ENCODE measurements at regions not wholly inside any gene's neighbourhood (a gene's known extent, or its start where the extent isn't known, plus 50 kb on each side); places are given as distances from the start of the nearest gene placed in this dataset.

DNA sequence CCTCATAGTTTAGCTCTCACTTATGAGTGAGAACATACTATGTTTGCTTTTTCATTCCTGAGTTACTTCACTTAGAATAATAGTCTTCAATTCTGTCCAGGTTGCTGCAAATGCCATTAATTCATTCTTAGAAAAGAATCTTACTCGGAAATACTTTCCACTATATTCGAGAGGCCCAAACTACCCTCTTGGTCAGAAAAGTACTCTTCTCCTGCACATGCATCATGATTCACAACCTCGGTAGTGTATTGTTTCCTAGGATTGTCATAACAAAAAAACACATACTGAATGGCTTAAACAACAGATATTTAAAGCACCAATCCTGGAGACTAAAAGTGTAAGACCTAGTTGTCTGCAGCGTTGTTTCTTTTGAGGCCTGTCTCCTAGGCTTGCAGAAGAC, 364.0 kb upstream of the SLC14A2 start:
- no peaks in the 10 kb centered on the region for H3K27me3 ChIP-seq (ENCODE audit: control insufficient read depth in 1 of 2, insufficient read depth in 2 of 2, low read length in 2 of 2)
- H3K4me3 ChIP-seq (ENCODE audit: low read depth in 1 of 2, low read length in 2 of 2), result no peak overlapping the region
- H3K9me3 ChIP-seq (ENCODE audit: low read length), result no peaks in the 10 kb centered on the region
- no peak overlapping the region for H3K9ac ChIP-seq (ENCODE audit: low read length)
- H3K27ac ChIP-seq (ENCODE audit: low read depth, low read length), result no peak overlapping the region
- peaks cover 27% of the 10 kb centered on the region for H3K4me1 ChIP-seq (ENCODE audit: insufficient read depth, low read length)
- H3K36me3 ChIP-seq (ENCODE audit: insufficient read depth, low read length), result no peaks in the 10 kb centered on the region

DNA sequence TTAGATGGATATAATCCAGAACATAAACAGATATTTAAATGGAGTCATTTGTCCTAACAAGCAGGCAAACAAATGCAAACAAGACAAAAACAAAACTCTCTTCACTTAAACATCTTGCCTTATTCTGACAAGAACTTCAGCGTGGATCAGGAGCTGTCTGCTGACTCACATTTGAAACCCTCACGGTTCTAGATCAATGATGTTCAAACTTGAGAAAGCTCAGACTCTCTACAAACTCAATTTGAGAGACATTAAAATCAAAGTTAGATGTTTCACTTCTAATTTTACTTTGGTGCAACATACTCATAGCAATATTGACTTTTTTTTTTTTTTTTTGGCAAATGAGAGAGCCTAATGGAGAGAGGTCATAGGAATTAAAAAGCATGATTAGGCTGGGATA, 362.8 kb upstream of the SLC14A2 start:
- H3K36me3 ChIP-seq (ENCODE audit: insufficient read depth, low read length), result no peaks in the 10 kb centered on the region
- no peak overlapping the region for H3K4me3 ChIP-seq (ENCODE audit: low read depth in 1 of 2, low read length in 2 of 2)
- H3K4me1 ChIP-seq (ENCODE audit: insufficient read depth, low read length), result peaks cover 26% of the 10 kb centered on the region
- no peaks in the 10 kb centered on the region for H3K9me3 ChIP-seq (ENCODE audit: low read length)
- no peaks in the 10 kb centered on the region for H3K27me3 ChIP-seq (ENCODE audit: control insufficient read depth in 1 of 2, insufficient read depth in 2 of 2, low read length in 2 of 2)
- H3K9ac ChIP-seq (ENCODE audit: low read length), result no peak overlapping the region
- H3K27ac ChIP-seq (ENCODE audit: low read depth, low read length), result no peak overlapping the region

DNA sequence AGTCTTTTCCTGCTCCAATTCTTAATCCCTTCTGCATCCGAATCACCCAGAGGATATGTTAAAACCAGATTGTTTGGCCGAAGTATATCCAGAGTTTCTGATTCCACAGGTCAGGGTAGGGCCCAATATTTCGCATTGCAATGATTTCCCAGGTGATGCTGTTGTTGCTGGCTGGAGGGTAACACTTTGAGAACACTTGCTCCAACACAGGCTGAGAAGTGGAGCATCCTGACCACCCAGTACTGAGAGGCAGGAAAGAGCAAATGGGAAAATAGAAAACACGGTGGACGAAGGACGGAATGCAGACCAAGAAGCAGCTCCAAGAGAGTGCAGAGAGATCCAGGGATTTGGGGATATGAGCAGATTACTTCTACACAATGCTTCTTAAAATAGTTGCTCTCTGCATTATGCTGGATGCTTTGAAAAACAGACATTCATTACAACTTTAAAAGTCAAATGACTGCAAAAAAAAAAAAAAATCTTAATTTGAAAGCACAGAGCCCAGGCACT, 362.2 kb upstream of the SLC14A2 start:
- peaks cover 19% of the 10 kb centered on the region for H3K4me1 ChIP-seq (ENCODE audit: insufficient read depth, low read length)
- no peaks in the 10 kb centered on the region for H3K36me3 ChIP-seq (ENCODE audit: insufficient read depth, low read length)
- H3K9me3 ChIP-seq (ENCODE audit: low read length), result no peaks in the 10 kb centered on the region
- H3K27ac ChIP-seq (ENCODE audit: low read depth, low read length), result no peak overlapping the region
- H3K27me3 ChIP-seq (ENCODE audit: control insufficient read depth in 1 of 2, insufficient read depth in 2 of 2, low read length in 2 of 2), result no peaks in the 10 kb centered on the region
- H3K4me3 ChIP-seq (ENCODE audit: low read depth in 1 of 2, low read length in 2 of 2), result no peak overlapping the region
- H3K9ac ChIP-seq (ENCODE audit: low read length), result no peak overlapping the region

DNA sequence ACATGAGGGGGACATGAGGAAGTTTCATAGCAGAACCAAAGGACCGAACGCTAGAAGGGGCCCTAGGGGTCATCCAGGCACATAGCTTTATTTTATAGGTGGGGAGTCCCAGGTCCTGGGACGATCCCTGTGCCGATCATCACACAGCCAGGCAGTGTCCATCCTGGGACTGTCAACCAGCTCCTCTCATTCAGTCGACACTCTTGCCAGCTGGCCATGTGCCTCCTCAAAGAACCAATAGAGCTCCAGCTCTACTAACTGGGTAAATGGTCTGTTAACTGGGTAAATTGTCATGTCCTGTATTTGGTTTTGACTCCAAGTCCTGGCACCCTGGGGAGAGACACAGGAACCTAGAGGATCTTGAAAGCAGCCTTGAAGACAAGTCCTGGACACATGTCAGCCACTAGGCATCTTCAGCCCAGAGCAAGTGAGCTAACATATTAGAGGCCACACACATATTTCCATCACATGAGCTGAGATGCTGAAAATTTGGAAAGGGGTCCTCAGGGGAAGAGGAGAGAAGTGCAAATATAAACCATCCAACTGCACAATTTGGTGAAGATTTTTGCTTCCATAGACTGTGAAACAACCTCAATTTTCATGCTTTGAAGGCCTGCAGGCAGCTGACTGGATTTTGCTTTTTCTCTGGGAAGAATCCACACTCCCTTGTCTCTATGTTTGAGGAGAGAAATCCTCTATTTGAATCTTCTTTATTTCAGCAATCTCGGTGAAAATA, 361.1 kb upstream of the SLC14A2 start:
- Histone ChIP-seq H3K36me3 (ENCODE audit: insufficient read depth, low read length) (no peaks in the 10 kb centered on the region), H3K4me3 (ENCODE audit: low read depth in 1 of 2, low read length in 2 of 2) (no peak overlapping the region), H3K4me1 (ENCODE audit: insufficient read depth, low read length) (peaks cover 10% of the 10 kb centered on the region), H3K9ac (ENCODE audit: low read length) (no peak overlapping the region), H3K27ac (ENCODE audit: low read depth, low read length) (no peak overlapping the region), H3K9me3 (ENCODE audit: low read length) (no peaks in the 10 kb centered on the region), H3K27me3 (ENCODE audit: control insufficient read depth in 1 of 2, insufficient read depth in 2 of 2, low read length in 2 of 2) (no peaks in the 10 kb centered on the region)

DNA sequence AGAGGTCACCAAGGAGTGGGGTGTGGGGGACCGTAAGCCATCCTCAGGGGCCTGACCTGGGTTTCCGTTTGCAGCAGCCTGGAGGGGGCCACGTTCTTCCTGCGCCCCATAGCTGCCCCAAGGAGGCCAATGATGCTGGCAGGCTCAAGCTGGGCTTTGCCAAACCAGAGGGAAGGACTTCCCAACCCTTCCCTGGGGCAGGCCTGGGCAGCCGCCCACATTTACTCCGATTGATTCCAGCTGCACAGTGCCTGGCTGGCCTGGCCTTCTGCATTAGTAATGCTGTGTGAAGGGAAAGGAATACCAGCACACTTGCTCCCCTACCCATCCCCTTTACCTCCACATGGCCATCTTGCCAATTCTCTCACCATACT, 360.6 kb upstream of the SLC14A2 start:
- no peaks in the 10 kb centered on the region for H3K27me3 ChIP-seq (ENCODE audit: control insufficient read depth in 1 of 2, insufficient read depth in 2 of 2, low read length in 2 of 2)
- H3K36me3 ChIP-seq (ENCODE audit: insufficient read depth, low read length), result no peaks in the 10 kb centered on the region
- peaks cover 10% of the 10 kb centered on the region for H3K4me1 ChIP-seq (ENCODE audit: insufficient read depth, low read length)
- peak overlapping the region; percentile 42 for H3K27ac ChIP-seq (ENCODE audit: low read depth, low read length)
- H3K9ac ChIP-seq (ENCODE audit: low read length), result no peak overlapping the region
- H3K4me3 ChIP-seq (ENCODE audit: low read depth in 1 of 2, low read length in 2 of 2), result no peak overlapping the region
- no peaks in the 10 kb centered on the region for H3K9me3 ChIP-seq (ENCODE audit: low read length)

GRCh38 chr18:45255197-45255890, 359.9 kb upstream of the SLC14A2 start:
- Histone ChIP-seq H3K4me1 (ENCODE audit: insufficient read depth, low read length) (peaks cover 10% of the 10 kb centered on the region), H3K27me3 (ENCODE audit: control insufficient read depth in 1 of 2, insufficient read depth in 2 of 2, low read length in 2 of 2) (no peaks in the 10 kb centered on the region), H3K36me3 (ENCODE audit: insufficient read depth, low read length) (no peaks in the 10 kb centered on the region), H3K4me3 (ENCODE audit: low read depth in 1 of 2, low read length in 2 of 2) (no peak overlapping the region), H3K9me3 (ENCODE audit: low read length) (no peaks in the 10 kb centered on the region), H3K27ac (ENCODE audit: low read depth, low read length) (peak overlapping the region; percentile 42), H3K9ac (ENCODE audit: low read length) (no peak overlapping the region)

- Histone ChIP-seq H3K4me3 (ENCODE audit: low read depth in 1 of 2, low read length in 2 of 2) (no peak overlapping the region), H3K36me3 (ENCODE audit: insufficient read depth, low read length) (no peaks in the 10 kb centered on the region), H3K4me1 (ENCODE audit: insufficient read depth, low read length) (peaks cover 8% of the 10 kb centered on the region), H3K9ac (ENCODE audit: low read length) (no peak overlapping the region), H3K27ac (ENCODE audit: low read depth, low read length) (no peak overlapping the region), H3K27me3 (ENCODE audit: control insufficient read depth in 1 of 2, insufficient read depth in 2 of 2, low read length in 2 of 2) (no peaks in the 10 kb centered on the region), H3K9me3 (ENCODE audit: low read length) (no peaks in the 10 kb centered on the region)
Observed at GRCh38 chr18:45260125-45260524, 355.2 kb upstream of the SLC14A2 start.

DNA sequence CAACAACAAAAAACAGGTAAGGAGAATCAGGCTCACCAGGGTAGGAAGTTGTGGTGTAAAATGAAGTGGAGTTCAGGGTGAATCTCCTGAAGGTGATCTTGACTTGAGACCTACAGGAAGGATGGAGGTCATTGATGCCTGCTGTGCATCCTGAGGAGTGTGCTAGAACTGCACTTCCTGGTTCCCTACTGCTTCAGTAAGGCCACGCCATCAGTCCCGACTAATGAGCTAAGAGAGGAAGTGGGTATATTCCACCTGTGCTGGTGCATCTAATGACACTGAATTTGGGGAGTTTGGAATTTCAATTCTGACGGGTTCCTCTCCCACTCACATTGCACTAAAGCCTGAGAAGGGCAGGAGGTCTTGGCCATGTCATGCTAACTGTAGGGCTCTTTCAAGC, 349.3 kb upstream of the SLC14A2 start:
- no peaks in the 10 kb centered on the region for H3K27me3 ChIP-seq (ENCODE audit: control insufficient read depth in 1 of 2, insufficient read depth in 2 of 2, low read length in 2 of 2)
- H3K9me3 ChIP-seq (ENCODE audit: low read length), result no peaks in the 10 kb centered on the region
- H3K4me1 ChIP-seq (ENCODE audit: insufficient read depth, low read length), result no peaks in the 10 kb centered on the region
- no peaks in the 10 kb centered on the region for H3K36me3 ChIP-seq (ENCODE audit: insufficient read depth, low read length)
- no peak overlapping the region for H3K9ac ChIP-seq (ENCODE audit: low read length)
- H3K4me3 ChIP-seq (ENCODE audit: low read depth in 1 of 2, low read length in 2 of 2), result no peak overlapping the region
- no peak overlapping the region for H3K27ac ChIP-seq (ENCODE audit: low read depth, low read length)

DNA sequence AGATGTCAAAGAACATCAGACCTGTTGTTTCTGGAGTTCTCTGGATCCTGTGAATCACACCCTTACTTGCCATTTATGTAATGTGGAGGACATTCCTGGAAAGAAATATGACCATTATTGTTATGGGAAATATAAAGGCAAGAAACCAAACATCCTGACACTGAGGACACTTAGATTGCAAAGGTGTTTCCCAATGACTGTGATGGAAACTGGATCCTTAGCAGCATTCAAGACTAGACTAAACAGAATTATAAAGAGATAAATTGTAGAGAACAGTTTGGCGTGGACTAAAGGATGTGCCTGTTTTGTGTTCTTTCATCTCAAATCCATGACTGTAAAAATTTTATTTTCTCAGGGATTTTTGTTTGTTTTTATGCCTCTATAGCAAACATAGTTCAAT, 347.7 kb upstream of the SLC14A2 start:
- Histone ChIP-seq H3K27me3 (ENCODE audit: control insufficient read depth in 1 of 2, insufficient read depth in 2 of 2, low read length in 2 of 2) (no peaks in the 10 kb centered on the region), H3K9ac (ENCODE audit: low read length) (no peak overlapping the region), H3K9me3 (ENCODE audit: low read length) (no peaks in the 10 kb centered on the region), H3K4me1 (ENCODE audit: insufficient read depth, low read length) (no peaks in the 10 kb centered on the region), H3K36me3 (ENCODE audit: insufficient read depth, low read length) (no peaks in the 10 kb centered on the region), H3K4me3 (ENCODE audit: low read depth in 1 of 2, low read length in 2 of 2) (no peak overlapping the region), H3K27ac (ENCODE audit: low read depth, low read length) (no peak overlapping the region)

DNA sequence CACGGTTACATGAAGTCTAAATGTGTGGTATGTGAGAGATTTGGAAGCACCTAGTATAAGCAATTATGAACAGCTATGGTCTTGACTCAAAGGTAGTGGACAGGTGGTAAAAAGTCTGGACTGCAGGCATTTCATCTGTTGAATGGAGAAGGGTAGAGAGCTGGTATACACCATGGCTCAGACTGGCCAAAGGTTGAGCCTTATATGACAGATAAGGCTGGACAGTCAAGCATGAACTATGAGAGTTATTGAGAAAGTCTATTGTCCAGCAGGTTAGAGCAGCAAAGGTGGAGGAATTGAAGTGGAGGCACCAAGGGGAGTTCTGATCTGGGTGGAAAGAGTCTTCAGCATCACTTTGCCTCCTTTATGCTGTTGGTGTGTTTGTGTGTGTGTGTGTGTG, 346.7 kb upstream of the SLC14A2 start:
- Histone ChIP-seq H3K27me3 (ENCODE audit: control insufficient read depth in 1 of 2, insufficient read depth in 2 of 2, low read length in 2 of 2) (no peaks in the 10 kb centered on the region), H3K4me3 (ENCODE audit: low read depth in 1 of 2, low read length in 2 of 2) (no peak overlapping the region), H3K27ac (ENCODE audit: low read depth, low read length) (no peak overlapping the region), H3K36me3 (ENCODE audit: insufficient read depth, low read length) (no peaks in the 10 kb centered on the region), H3K9me3 (ENCODE audit: low read length) (no peaks in the 10 kb centered on the region), H3K9ac (ENCODE audit: low read length) (no peak overlapping the region), H3K4me1 (ENCODE audit: insufficient read depth, low read length) (no peaks in the 10 kb centered on the region)

DNA sequence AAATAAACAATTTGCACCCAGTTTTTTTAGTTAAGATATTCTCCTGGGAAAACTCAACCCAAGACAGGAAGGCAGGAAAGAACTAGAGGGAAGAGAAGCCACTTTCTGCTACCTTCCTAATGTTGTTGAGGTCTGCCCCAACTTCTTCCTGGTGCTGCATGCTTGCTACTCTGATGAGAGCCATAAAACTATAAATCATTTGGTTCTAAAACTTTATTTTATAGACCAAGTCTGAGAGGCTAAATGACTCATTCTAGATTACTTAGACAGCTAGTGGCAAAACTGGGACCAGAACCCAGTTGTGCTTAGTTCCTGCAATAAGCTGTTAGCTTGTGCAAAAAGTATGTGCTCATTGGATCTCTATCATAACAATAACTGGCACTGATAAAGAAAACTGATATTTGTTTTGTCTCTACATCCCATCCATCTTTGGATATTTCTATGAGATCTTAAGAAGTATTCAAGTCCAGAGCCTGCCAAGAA, 344.9 kb upstream of the SLC14A2 start:
- H3K4me1 ChIP-seq (ENCODE audit: insufficient read depth, low read length), result no peaks in the 10 kb centered on the region
- H3K27ac ChIP-seq (ENCODE audit: low read depth, low read length), result no peak overlapping the region
- H3K9ac ChIP-seq (ENCODE audit: low read length), result no peak overlapping the region
- no peak overlapping the region for H3K4me3 ChIP-seq (ENCODE audit: low read depth in 1 of 2, low read length in 2 of 2)
- H3K36me3 ChIP-seq (ENCODE audit: insufficient read depth, low read length), result no peaks in the 10 kb centered on the region
- no peaks in the 10 kb centered on the region for H3K27me3 ChIP-seq (ENCODE audit: control insufficient read depth in 1 of 2, insufficient read depth in 2 of 2, low read length in 2 of 2)
- H3K9me3 ChIP-seq (ENCODE audit: low read length), result no peaks in the 10 kb centered on the region

All from muscle layer of colon (tissue), 2 donors.